Ovary (tissue), 3 donors: ENCODE measurements at regions not wholly inside any gene's neighbourhood (a gene's known extent, or its start where the extent isn't known, plus 50 kb on each side); places are given as distances from the start of the nearest gene placed in this dataset.

ENCODE experiments used
- EP300 ChIP-seq: sonication (generic); formaldehyde crosslinking; IDR thresholded peaks from one replicate; pipeline ENCODE4 v1.6.1; 2017; ENCODE audit warnings: antibody characterized with exemption
- POLR2A ChIP-seq: fragments of 450-650 bp; IDR thresholded peaks from one replicate; pipeline ENCODE4 v1.6.1; 2017; ENCODE audit warnings: antibody characterized with exemption, mild to moderate bottlenecking, moderate library complexity
- TF ChIP-seq, protein P1 (sequence below), 3 donors: fragments of 450-650 bp in 2 of 3; fragments of 200-600 bp in 1 of 3; IDR thresholded peaks; one replicate each; pipeline versions ENCODE4 v1.5.1 to v1.8.0; 2016 to 2022; ENCODE audit warnings: antibody characterized with exemption in 3 of 3, mild to moderate bottlenecking in 1 of 3
- donor health status: DM: no; HTN: no; CAD: no.

- TF ChIP-seq, protein P1, sequence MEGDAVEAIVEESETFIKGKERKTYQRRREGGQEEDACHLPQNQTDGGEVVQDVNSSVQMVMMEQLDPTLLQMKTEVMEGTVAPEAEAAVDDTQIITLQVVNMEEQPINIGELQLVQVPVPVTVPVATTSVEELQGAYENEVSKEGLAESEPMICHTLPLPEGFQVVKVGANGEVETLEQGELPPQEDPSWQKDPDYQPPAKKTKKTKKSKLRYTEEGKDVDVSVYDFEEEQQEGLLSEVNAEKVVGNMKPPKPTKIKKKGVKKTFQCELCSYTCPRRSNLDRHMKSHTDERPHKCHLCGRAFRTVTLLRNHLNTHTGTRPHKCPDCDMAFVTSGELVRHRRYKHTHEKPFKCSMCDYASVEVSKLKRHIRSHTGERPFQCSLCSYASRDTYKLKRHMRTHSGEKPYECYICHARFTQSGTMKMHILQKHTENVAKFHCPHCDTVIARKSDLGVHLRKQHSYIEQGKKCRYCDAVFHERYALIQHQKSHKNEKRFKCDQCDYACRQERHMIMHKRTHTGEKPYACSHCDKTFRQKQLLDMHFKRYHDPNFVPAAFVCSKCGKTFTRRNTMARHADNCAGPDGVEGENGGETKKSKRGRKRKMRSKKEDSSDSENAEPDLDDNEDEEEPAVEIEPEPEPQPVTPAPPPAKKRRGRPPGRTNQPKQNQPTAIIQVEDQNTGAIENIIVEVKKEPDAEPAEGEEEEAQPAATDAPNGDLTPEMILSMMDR (IDR thresholded peaks at IDR 0.05) = no peak
- TF ChIP-seq POLR2A (no peak), EP300 (no peak)
These were observed 100.7 kb upstream of the RASGEF1B start for GRCh38 chr4:81572402-81572801.
